Right forelimb (tissue), 1 donor: ENCODE measurements at regions not wholly inside any gene's neighbourhood (a gene's known extent, or its start where the extent isn't known, plus 50 kb on each side); places are given as distances from the start of the nearest gene placed in this dataset.
A peak's percentile ranks its signal among the peaks of the same experiment; 100 is the strongest.
"Not testable (repeated sequence)": the region's sequence is repeated elsewhere in the genome, so short reads cannot be mapped to it uniquely, and the experiment has no call there.

ENCODE experiments used
- DNase-seq: peaks from one replicate; pipeline ENCODE4 v3.0.0-alpha.2; 2018

DNA sequence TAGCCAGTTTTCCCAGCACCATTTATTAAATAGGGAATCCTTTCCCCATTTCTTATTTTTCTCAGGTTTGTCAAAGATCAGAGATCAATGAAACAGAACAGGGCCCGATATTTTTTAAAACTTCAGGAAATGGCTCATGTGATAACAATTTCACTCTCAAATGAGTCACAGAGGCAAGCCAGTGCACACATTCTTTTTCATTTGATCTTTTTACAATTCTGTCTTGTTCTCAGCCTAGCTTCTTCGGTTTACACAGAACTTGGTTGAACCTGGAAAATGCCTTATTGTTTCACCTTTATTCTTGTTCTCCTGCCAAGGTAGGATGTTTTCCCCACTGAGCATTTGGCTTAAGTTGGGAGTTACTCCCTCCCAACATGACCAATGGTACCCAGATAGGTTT, 258.9 kb downstream of the COL12A1 start:
- no peak for DNase-seq

DNA sequence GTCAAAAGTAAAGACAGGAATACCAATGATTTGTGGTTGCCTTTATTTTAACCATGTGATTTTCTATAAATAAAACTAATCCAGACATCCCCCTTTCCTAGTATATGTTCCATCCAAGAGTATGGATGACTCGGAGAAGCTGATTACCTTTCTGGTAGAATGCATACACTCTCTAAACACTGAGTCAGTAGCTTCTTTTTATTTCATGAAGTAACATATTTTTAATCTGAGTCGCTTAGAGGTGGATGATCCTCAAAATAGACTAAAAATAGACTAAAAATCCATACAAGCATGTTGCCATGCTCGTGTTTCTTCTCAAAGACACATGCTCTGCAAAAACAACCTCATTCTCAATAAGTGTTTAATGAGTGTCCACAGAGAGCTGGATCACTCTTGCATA, 263.7 kb downstream of the COL12A1 start:
- DNase-seq, result no peak

DNA sequence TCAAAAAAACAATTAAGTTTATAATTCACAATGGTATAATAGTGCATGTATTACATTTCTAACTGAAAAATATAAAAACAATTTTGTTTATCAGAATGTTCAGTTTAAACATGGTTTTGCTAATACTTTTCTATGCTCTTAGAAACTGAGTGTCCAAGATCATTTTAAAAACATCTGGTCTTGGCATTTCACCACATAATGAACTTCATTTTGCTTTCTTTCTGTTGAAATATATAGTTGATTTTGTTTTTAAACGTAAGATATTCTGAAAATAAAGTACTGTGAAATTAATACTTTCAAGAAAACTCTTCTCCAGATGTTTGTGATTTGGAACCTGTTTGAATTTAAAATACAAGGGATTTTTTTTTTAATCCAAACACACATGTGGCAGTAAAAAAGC, 264.4 kb downstream of the COL12A1 start:
- DNase-seq, result no peak

DNA sequence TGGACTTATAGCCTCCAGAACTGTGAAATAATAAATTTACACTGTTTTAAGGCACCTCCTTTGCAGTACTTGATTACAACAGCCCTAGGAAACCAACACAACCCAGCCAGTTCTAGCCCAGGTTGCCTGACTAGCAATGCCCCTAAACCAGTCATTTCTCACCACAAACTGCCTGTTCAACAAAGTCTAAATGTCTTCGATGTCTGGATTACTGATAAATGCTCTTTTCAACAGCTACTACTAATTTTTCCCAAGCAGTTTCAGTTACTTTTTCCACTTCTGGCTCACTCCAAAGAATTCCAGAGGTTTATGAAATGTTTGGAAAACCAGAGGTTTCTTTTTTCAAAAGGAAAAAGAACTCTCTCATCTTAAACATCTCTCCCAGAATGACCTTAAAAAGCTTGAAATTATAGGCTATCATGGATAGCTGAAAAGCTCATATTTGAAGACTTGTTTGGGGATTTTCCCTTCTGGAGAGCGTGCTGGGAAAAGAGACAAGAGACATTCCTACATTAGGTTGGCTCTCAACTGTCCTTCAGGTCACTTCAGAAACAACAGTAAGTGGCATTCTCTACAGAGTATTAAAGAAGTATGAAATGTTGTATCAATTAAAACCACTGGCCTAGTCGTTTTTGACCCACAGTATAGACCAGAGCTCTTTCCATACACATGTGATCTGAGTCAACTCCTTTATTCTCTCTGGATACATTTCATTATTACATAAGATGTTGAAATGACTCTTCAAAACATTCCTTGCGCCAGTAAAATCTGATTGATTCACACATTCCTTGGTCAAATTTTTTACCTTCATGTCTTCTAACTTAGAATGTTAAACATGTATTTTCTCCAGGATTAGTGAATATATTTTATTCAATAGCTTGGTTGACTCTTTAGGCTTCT, 265.9 kb downstream of the COL12A1 start:
- peak; percentile 49 for DNase-seq

DNA sequence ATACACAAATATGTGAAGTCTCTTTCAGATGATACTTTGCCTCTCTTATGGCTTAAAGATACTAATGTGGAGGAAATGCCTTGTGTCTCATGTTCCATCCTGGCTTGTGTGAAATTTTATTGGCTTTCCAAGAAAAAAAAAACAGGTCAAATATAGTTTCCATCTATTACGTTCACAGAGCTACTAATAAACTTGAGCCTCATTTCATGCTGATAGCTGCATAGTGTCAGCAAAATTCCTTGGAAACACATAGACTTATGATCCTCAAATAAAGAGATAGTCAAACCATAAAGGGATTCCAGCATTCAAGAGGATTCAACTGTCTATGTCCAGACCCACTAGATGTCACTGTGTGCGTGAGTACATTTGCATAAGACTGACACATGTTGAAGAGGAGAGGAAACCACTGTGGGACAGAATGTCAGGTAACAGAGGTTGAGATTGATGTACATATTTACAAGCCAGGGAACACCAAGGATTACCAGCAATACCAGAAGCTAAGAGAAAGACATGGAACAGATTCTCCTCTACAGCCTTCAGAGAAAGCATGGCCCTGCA, 266.6 kb downstream of the COL12A1 start:
- no peak for DNase-seq

DNA sequence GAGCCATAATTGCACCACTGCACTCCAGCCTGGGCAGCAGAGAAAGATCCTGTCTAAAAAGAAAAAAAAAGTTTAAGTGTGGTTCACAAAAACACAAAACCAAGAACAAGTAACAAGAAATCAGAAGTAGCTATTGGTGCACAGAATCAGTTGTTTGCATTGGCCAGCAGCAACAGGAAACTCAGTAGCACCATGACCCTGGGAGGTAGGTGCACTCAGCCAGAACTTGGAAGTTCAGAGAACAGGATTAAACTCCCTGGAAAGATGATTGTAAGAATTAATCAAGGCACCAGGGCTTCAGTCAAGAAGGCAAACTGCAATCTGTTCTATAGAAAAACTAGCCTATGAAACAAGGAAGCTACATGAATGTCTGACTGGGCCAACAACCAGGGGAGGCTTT, 267.9 kb downstream of the COL12A1 start:
- no peak for DNase-seq

DNA sequence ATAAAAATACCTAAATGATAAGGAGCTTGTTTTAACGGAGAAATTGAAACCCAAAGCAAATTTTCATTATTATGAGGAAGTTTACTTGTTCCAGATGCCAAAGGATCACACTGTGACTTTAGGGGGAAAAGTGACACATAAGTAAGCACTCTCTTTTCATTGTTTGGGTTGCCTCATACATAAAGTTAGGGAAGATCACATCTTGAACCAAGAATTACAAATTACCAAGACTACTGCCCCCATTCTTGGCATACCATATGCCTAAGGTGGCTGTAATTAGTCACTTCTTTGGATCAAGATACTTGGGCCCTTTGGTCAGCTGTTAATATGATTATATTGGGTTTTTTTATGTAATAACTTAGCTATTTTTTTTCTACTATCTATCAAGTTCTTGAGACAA, 269.0 kb downstream of the COL12A1 start:
- DNase-seq, result no peak

DNA sequence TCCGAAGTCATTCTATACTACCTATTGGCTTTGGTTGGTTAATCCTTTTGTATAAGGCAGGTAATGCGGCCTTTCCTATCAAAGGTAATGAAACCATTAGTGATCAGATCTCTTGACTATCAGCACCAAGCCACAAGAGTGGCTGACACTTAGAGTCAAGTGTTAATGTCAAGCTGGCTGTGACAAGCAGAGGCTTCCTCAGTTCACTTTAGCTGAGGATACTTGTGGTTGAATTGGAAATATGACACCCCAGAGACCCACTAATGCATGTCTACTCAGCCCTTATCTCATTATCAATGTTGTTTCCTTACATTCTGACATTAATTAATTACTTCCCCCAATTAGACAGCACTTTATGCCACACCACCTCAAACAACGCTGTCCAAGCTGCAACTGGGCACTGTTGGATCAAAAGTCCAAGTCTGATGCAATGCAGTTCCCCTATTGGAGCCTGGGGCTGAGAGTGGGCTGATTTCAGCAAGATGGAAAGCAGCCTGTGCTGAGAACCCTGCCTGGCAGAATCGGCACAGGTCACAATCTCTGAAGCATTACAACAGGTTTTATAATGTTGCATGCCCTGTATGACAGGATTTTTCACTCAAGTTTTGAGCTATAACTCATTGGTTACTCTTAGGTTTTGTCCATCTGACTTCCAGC, 273.5 kb downstream of the COL12A1 start:
- no peak for DNase-seq

DNA sequence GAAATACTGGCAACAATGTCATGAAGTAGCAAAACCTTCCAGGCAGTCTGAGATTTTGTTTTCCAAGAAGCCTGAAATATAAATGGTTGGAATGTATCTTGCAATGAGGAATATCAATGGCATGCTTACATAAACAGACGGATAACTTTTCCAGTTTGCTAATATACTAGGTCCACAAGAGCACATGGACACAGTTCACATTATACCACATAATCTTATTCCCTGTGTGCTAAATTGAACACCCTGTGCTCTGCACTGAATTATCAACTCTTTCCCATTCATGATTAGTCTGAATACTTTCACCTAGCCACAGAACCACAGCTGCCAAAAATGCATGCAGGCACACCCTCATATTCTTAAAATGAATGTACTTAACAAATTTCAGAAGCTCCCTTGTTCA, 274.3 kb downstream of the COL12A1 start:
- DNase-seq, result no peak

DNA sequence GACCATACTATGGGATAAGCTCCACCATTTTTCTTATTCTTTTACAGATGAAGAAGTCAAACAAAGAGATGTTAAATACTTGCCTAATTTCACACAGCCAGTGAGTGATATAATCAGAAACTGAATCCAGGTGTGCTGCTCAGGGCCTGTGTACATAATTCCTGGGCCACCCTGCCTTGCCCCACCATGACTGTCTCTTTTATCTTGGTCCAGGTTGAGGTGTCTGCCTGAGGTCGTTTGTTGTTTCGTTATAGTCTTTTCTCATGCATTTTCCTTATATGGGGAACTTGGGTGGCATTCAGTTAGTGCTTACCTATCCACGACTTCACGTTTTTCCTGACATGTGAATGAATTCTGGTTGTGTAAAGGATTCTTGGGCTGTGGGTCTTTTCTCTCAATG, 277.6 kb downstream of the COL12A1 start:
- no peak for DNase-seq

DNA sequence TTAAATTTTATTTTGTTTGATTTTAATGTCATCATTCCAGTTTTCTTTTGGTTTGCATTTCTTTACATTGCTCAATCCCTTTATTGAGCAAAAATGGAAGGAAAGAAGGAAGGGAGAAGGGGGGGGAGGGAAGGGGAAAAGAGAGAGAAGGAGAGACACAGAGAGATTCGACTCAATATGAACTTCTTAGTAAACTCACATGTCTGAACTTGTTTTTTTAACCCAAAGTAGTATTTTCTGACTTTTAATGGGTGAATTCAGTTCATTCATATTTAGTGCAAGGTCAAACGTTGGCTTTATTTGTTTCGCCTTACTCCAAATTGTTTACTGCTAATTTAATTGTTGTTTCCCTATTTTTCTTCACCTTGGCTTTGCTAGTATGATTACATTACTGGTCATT, 278.6 kb downstream of the COL12A1 start:
- no peak for DNase-seq

DNA sequence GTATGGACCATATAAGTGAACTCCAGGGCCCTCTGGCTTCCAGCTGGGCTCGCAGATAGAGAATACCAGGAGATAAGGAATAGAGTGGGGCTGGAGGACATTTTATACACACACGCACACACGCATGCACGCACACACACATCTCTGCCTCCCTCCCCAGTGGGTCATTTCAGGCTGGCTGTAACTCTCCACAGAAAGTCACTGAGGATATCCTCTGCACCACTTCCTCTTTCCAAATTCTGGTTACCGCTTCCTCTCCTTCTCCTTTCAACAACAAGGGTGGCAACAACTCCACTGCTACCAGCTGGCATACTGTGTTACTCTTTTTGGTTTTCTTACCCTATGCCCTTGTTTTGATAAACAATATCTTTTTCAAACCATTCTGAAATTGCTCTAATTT, 280.2 kb downstream of the COL12A1 start:
- no peak for DNase-seq

DNA sequence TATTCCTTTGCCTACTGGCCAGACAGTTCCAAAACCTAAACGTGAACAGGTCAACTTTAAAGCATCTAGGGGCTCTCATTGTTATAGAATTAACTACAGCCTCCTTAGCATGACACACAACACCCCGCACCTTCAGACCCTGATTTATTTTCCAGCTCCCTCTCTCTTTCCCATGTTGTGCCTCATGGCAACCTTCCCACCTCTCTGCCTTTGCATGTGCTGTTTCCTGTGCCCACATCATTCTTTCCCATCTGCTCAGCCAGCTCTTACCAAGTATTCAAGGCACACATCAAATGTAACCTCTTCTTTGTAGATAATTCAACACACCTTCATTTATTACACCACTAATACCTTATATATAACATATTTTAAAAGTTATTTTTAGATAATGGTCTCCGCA, 291.0 kb downstream of the COL12A1 start:
- no peak for DNase-seq

DNA sequence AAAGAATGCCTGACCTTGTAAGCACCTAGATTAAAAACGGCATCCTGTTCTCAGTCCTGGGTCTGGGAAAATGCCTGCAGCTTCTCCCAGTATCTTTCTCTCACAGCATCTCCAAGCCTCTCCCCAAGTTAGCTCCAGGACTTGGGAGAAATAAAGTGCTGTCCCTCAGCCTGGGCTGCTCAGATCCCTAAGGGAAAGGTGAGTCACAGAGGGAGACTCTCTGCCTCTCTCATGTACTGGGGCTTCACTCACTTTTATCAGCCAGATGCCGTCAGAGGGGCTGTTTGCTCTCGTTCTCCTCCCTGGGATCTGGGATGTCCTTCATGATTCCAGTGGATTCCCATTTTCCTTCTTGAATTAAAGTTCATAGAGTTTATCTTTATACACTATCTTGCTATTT, 293.6 kb downstream of the COL12A1 start:
- no peak for DNase-seq

DNA sequence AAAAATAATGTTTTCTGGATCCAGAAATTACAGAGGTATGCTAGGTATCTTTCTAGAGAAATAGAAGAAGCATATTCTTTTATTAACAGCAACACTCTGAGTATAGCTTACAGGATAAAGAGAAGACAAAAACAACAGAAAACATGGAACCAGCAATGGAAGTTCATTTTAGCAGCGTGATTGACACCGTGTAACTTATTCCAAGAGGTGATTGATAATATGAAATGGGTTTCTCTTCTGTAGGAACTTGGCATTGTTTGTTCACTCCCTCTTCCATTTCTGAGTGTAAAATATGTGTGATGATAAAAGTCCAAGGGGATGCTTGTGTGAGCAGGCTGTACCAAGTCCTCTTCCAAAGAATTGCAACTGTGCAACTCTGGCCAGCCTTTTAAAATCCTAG, 303.0 kb downstream of the COL12A1 start:
- no peak for DNase-seq

DNA sequence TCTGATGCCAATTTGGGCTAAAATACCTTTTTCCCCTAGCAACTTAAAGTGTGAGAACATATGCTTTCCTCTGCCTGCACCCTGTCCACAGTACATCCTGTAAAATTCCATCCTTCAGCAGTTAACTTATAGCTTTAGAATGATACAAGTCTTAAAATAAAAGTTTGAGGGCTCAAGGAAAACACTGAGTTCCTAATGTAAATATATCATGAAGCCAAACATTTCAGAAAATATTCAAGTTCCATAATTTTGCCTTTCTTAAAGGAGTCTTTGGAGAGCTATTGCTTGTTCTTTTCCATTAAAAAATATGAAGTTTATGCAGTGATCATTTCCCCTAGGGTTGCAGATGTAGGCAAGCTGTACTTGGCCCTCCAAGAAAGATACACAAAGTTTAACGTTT, 303.8 kb downstream of the COL12A1 start:
- no peak for DNase-seq

DNA sequence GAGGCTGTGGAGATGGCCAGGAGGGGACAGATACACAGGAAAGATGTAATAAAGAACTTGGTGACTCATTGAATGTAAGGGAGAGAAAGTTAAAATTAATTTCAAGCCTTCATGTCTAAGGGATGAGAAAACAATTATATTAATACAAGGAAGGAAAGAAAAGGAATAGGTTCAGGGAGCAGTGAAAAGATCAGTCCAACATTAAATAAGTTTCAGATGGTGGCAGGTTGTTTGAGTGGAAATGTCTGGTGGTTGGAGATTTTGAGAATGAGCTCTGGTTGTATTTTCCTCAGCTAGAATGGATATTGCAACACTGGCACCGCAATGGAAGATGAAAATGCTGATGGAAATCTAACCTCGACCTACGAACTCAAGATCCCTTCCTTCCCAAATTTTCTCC, 304.3 kb downstream of the COL12A1 start:
- DNase-seq, result no peak

DNA sequence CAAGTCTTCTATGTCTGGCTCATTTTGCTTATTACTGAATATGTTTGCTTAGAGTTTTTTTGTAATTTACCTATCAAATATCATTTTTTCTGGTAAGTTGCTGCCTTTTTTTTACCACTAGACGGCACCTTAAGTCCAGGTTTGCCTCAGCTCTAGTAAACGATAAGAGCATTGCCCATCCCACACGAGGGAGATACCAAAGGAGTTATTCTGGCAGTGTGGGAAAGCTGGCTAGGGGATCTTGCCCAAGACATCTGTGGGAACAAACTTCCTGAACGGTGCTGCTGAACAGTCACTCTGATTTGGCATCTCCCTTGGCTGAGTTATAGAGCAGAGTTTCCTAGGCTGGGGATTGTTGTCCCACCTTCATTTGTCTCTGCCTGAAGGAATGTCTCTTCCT, 306.4 kb downstream of the COL12A1 start:
- no peak for DNase-seq

DNA sequence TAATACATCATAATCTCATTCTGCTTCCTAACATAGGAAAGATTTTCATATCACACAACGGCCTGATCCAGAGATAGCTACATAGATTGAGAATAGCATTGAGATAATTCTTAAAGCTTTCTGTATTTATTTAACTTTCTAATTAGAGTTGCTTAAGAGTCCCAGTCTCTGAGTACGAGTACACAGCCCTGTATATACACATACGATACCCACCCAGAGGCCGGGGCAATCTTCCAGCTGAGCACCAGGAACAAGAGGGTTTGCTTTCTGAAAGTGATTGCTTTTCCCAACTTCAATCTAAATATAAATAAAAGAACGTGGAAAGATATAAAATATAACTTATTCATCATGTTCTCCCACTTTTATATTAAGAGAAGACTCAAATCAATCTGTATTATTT, 313.8 kb downstream of the COL12A1 start:
- no peak for DNase-seq

DNA sequence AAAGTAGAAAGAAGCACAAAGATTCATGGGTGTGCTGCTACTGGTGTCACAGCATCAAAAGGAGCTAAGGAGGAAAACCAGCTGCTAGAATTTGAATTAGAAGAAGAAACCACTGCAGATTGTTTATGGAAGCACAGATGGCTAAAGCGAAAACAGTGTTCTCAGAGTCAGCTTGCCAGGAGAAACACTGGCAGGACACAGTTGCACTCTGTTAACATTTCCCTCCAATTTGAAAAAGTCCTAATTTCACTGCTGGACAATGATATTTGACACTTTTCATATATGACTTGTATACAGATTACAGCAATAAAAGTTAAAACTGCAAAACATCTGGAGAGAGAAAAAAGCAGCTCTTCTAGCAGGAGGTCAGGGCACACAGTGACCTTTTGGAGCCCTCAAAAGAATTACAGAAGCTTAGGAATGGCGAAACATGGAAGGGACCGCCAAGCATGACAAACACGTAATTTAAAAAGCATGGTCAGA, 314.5 kb downstream of the COL12A1 start:
- DNase-seq, result no peak

DNA sequence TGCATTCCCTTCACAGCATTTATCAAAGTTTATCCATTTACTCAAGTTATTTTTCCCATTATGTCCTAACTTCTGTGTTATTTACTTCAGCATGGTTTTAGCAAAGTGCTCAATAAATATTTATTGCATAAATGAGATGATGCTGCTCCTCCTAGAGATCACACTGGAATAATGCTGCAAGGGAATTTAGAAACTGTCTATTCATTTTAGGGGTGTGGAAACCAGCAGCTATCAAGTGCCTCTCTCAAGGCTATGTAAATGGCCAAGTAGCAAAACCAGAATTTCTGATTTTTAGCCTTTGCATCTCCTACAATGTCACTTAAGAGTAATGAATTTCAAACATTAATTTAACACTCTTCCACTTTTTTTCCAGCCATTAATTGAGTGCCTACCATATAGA, 316.2 kb downstream of the COL12A1 start:
- DNase-seq, result no peak

DNA sequence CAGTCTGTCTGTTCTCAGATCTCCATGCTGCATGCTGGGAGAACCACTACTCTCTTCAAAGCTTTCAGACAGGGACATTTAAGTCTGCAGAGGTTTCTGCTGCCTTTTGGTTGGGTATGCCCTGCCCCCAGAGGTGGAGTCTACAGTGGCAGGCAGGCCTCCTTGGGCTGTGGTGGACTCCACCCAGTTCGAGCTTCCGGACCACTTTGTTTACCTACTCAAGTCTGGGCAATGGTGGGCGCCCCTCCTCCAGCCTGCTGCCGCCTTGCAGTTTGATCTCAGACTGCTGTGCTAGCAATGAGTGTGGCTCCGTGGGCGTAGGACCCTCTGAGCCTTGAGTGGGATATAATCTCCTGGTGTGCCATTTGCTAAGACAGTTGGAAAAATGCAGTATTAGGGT, 317.1 kb downstream of the COL12A1 start:
- DNase-seq, result not testable (repeated sequence)

DNA sequence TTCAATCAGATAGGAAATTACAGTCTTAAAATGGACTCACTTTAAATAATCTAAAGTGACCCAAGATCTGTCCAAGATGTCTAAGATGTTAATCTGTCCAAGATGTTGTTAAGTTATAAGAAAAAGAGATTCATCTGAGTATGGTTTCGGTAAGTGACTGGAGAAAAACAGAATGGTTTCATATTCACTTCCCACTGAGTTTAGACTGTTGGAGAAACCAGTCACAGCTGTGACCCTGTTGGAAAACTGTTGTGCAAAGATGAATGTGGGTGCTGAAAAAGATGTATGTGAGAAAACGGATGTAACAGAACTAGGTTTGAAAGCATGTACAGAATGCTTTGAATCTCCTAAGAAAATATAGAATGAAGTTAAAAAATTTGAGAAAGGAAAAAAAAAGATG, 325.9 kb downstream of the COL12A1 start:
- no peak for DNase-seq

DNA sequence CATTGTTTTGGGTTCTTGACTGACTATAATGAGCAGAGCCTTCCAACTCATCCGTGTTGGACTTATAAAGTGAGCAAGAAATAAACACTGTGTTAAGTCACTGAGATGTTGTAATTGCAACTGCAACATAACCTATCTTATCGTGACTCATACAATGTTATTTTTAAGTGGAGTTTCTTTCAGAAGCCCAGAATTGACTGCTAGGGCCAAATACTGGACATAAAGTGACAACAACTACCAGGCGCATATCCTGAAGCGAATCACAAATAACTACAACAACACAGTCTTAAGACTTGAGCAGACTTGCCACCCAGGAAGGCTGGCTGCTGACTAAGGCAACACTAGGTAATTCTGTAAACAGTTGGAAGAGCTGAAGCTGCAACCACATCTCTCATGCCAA, 326.6 kb downstream of the COL12A1 start:
- no peak for DNase-seq
